GM20000 (cell line): ENCODE measurements at regions not wholly inside any gene's neighbourhood (a gene's known extent, or its start where the extent isn't known, plus 50 kb on each side); places are given as distances from the start of the nearest gene placed in this dataset.

ENCODE experiments used
- DNase-seq: peaks from one replicate; pipeline ENCODE4 v3.0.0; 2012; ENCODE audit warnings: low spot score
- TF ChIP-seq, protein P1 (sequence below): IDR thresholded peaks from 2 replicates; pipeline ENCODE4 v1.5.1; 2012; ENCODE audit warnings: mild to moderate bottlenecking, control low read depth; ENCODE audit errors: extremely low read depth, missing control alignments

DNA sequence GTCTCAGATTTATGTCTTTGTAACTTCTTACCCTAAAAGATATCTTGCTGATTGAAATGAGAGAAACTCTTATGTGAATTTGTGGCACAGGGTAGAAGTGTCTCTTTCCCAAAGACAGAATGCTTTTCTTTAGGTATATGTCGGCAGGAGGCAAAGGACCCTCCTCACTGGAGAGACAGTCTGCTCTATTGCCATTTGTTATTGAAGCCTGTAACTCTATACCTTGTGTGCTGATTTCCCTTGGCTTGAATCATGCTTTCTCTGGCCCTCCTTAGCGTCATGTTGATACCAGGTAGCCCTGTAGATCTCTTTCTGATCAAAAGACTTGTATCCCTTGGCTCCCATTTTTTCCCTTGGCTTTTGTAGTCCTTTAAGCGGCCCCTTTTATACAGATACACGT, 284.3 kb downstream of the CXXC4 start:
- TF ChIP-seq, protein P1, sequence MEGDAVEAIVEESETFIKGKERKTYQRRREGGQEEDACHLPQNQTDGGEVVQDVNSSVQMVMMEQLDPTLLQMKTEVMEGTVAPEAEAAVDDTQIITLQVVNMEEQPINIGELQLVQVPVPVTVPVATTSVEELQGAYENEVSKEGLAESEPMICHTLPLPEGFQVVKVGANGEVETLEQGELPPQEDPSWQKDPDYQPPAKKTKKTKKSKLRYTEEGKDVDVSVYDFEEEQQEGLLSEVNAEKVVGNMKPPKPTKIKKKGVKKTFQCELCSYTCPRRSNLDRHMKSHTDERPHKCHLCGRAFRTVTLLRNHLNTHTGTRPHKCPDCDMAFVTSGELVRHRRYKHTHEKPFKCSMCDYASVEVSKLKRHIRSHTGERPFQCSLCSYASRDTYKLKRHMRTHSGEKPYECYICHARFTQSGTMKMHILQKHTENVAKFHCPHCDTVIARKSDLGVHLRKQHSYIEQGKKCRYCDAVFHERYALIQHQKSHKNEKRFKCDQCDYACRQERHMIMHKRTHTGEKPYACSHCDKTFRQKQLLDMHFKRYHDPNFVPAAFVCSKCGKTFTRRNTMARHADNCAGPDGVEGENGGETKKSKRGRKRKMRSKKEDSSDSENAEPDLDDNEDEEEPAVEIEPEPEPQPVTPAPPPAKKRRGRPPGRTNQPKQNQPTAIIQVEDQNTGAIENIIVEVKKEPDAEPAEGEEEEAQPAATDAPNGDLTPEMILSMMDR = no peak
- no peak for DNase-seq

DNA sequence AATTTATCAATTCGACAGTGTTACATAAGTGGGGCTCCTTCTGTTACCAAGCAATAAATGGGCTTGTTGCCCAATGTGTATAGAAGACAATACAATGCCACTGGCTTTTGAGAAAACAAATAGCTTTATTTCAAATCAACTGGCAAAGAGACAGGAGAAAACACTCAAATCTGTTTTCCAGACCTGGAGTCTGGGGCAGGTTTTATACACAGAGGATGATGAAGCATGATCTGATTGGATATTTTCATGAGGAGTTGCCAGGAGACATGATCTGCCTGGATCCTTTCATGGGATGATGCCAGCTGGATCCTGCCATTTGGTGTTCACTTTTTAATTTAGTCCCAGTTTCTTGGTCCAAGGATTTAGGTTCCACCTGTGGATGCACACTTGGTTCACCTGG, 287.9 kb downstream of the CXXC4 start:
- DNase-seq = no peak
- TF ChIP-seq, protein P1 = no peak

DNA sequence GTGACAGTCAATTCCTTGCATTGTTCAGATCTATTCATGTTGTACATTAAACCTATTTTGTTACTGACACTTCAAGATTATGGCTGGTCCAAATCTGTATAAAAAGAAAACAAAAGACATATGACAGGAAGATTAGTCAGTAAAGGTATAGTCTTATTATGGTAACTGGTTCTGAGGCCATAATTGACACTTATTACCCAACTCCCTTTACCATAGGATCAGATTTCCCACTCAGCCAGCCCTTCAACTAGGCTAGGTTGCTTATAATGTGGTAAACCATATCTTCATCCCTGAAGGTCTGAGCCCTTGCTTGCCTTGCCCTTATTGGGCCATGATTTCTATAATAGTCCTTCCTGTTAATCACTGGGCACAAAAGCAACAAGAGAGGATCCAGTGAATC, 289.6 kb downstream of the CXXC4 start:
- TF ChIP-seq, protein P1 = no peak

DNA sequence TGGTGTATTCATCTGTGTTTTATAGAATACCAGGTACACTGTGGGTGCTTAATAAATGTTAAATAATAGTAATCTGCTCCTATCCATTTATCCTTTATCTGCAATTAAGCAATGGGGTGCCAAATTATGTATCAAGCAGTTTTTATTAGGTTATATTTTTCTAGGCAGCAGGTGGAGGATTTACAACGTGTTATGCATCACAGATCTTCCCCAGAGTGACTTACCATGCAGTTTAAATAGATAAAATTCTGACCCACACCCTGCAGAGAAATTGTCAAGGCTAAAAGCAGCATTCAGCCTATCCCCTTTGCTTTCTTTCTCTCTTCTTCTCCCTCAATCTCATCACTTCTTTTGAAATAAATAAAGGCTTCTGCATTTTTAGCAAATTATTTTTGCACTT, 306.4 kb downstream of the CXXC4 start:
- no peak for DNase-seq
- TF ChIP-seq, protein P1 = no peak

More for the DNA sequence above, 289.6 kb downstream of the CXXC4 start:
- DNase-seq = no peak

DNA sequence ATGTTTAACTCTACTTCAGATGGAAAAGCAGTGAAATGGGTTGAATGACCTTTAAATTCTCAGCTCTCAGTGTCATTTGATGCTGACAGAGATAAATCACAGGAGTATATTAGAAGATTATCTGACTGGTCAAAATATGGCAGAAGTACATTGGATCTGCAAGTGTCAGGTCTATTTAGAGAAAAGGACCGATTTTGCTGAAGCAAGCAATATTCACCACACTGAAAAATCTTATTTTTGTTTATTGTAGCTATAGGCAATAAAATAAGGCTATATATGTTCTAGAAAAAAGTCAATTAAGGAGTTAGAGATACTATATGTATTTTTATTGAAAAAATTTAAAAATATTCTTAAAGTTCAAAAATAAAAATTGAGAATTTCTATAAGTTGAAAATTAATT, 325.3 kb downstream of the CXXC4 start:
- no peak for DNase-seq
- TF ChIP-seq, protein P1 = no peak

DNA sequence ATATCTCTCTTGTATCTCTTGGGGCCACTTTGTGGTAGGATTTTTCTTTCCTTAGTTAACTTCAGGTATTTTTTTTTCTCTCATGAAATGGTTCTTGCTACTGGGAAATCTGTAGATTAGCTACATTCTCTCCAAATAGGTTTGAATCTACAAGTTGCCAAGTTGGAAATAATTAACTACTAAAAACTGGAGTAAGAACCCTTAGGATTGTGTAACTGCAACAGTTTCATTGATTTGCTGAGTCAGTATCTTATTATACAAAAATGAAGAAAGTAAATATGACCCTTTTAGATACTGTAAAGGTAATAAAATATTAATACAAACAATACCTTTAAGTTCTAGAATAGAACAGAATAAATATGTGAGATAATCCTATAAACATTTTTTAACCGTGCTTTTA, 327.9 kb downstream of the CXXC4 start:
- no peak for DNase-seq
- TF ChIP-seq, protein P1 = no peak

DNA sequence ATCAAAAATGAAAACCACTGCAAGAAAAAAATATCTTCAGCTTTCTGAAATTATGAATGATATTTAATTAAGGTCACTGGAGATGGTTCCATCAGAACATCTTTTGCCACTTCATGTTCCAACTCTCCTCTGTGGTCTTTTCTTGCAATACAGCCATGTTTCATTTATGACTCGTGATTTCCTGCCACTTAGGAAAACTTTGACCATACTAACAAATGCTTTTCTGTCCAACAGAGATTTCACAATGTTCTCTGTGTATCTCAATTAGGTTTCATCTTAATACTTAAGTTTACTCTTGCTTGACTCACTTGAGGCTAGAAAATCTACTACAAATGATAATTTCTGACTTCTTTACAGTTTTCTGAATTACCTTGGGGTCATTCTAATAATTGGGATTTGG, 330.9 kb downstream of the CXXC4 start:
- TF ChIP-seq, protein P1 = no peak
- no peak for DNase-seq

DNA sequence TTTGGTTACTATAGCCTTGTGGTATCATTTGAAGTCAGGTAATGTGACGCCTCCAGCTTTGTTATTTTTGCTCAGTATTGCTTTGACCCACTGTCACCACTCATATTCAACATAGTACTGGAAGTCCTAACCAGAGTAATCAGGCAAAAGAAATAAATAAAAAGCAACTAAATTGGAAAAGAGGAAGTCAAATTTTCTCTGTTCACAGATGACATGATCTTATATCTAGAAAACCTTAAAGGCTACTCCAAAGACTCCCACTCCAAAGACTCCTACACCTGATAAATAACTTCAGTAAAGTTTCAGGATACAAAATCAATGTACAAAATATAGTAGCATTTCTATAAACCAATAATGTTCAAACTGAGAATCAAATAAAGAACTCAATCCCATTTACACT, 348.6 kb downstream of the CXXC4 start:
- no peak for DNase-seq
- TF ChIP-seq, protein P1 = no peak
